GM21515 (cell line): ENCODE measurements at regions not wholly inside any gene's neighbourhood (a gene's known extent, or its start where the extent isn't known, plus 50 kb on each side); places are given as distances from the start of the nearest gene placed in this dataset.
"Not testable (repeated sequence)": the region's sequence is repeated elsewhere in the genome, so short reads cannot be mapped to it uniquely, and the experiment has no call there.

Experiments used
- ATAC-seq: cut with Tn5 transposase; IDR thresholded peaks from one replicate; pipeline ENCODE4 v1.9.1; 2021; ENCODE audit not compliant: unreplicated experiment

- ATAC-seq: no peak
These were observed 478.1 kb downstream of the KLF5 start for GRCh38 chr13:73536865-73537264.

- no peak for ATAC-seq
These were observed 476.5 kb downstream of the KLF5 start for GRCh38 chr13:73535341-73535740.

- ATAC-seq: no peak
These were observed 474.2 kb downstream of the KLF5 start for GRCh38 chr13:73532987-73533510.

GRCh38 chr13:73532582-73532981 lies 473.8 kb downstream of the KLF5 start:
- ATAC-seq: no peak

- ATAC-seq: no peak
These were observed 472.2 kb downstream of the KLF5 start for GRCh38 chr13:73531014-73531413.

GRCh38 chr13:73522937-73523336 lies 464.1 kb downstream of the KLF5 start:
- ATAC-seq: no peak

GRCh38 chr13:73521985-73522524 lies 463.2 kb downstream of the KLF5 start:
- no peak for ATAC-seq

GRCh38 chr13:73521290-73521624 lies 462.5 kb downstream of the KLF5 start:
- ATAC-seq: no peak

- no peak for ATAC-seq
These were observed 461.9 kb downstream of the KLF5 start for GRCh38 chr13:73520566-73521289.

- not testable (repeated sequence) for ATAC-seq
These were observed 461.3 kb downstream of the KLF5 start for GRCh38 chr13:73520135-73520534.

- ATAC-seq: no peak
These were observed 460.8 kb downstream of the KLF5 start for GRCh38 chr13:73519396-73520116.

GRCh38 chr13:73517766-73518165 lies 459.0 kb downstream of the KLF5 start:
- no peak for ATAC-seq

GRCh38 chr13:73516731-73517130 lies 457.9 kb downstream of the KLF5 start:
- no peak for ATAC-seq

- ATAC-seq: no peak
These were observed 455.4 kb downstream of the KLF5 start for GRCh38 chr13:73514208-73514607.

GRCh38 chr13:73513751-73514150 lies 454.9 kb downstream of the KLF5 start:
- no peak for ATAC-seq

GRCh38 chr13:73508841-73509240 lies 450.0 kb downstream of the KLF5 start:
- no peak for ATAC-seq

GRCh38 chr13:73505376-73505890 lies 446.6 kb downstream of the KLF5 start:
- ATAC-seq: no peak

- no peak for ATAC-seq
These were observed 440.9 kb downstream of the KLF5 start for GRCh38 chr13:73499695-73500094.

GRCh38 chr13:73497430-73497829 lies 438.6 kb downstream of the KLF5 start:
- ATAC-seq: no peak

- ATAC-seq: no peak
These were observed 437.9 kb downstream of the KLF5 start for GRCh38 chr13:73496711-73497110.

- no peak for ATAC-seq
These were observed 434.0 kb downstream of the KLF5 start for GRCh38 chr13:73492811-73493210.

- no peak for ATAC-seq
These were observed 423.8 kb downstream of the KLF5 start for GRCh38 chr13:73482556-73482955.
